ENCODE measurements at regions not wholly inside any gene's neighbourhood (a gene's known extent, or its start where the extent isn't known, plus 50 kb on each side); places are given as distances from the start of the nearest gene placed in this dataset.

DNA sequence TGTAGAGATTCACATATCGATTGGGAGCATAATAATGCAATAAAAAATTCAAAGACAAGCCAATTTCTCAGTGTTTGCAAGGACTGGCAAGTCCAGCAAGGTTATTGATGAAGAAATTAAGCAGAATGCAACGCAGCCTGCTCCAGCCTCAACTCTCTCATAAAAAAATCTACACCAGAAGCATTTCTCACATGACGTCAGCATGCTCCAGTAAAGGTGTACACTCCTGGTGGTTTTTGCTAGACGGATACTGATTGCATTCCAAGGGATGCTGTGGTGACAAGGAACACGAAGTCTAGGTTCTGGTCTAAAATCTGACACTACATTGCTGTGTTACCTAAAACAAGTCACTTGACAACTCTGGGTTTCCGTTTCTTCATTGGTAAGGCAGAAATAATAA is 131.9 kb upstream of the PRNP start:
- TF ChIP-seq EP300 (IDR thresholded peaks at IDR 0.05; ENCODE audit: borderline replicate concordance in 1 of 2, low read depth in 2 of 2, low read length in 2 of 2) = no peak
- no peak for TF ChIP-seq JUND (IDR thresholded peaks at IDR 0.05; ENCODE audit: low read length)
- no peak for TF ChIP-seq KDM1A (IDR thresholded peaks at IDR 0.05; ENCODE audit: borderline replicate concordance, low read length)
- no peak for TF ChIP-seq SP1 (IDR thresholded peaks at IDR 0.05; ENCODE audit: low read depth, low read length)
- no peak for TF ChIP-seq CTCF (IDR thresholded peaks at IDR 0.05; ENCODE audit: control extremely low read depth in 1 of 3, insufficient read depth in 1 of 3, low read depth in 1 of 3, low read length in 3 of 3)
- TF ChIP-seq POLR2A (IDR thresholded peaks at IDR 0.05; ENCODE audit: control extremely low read depth in 1 of 2, low read depth in 2 of 2, low read length in 2 of 2) = no peak
- TF ChIP-seq, protein P1, sequence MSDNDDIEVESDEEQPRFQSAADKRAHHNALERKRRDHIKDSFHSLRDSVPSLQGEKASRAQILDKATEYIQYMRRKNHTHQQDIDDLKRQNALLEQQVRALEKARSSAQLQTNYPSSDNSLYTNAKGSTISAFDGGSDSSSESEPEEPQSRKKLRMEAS (IDR thresholded peaks at IDR 0.05) = no peak
- TF ChIP-seq GABPA (IDR thresholded peaks at IDR 0.05; ENCODE audit: borderline replicate concordance, insufficient read depth, low read length) = no peak
- TF ChIP-seq SIN3A (conservative IDR thresholded peaks at IDR 0.05 in 1 of 2, IDR thresholded peaks at IDR 0.05 in 1 of 2; ENCODE audit: low read depth in 1 of 2, low read length in 2 of 2) = no peak

Data from H1 (cell line).